ENCODE measurements at regions not wholly inside any gene's neighbourhood (a gene's known extent, or its start where the extent isn't known, plus 50 kb on each side); places are given as distances from the start of the nearest gene placed in this dataset.
"Not testable (repeated sequence)": the region's sequence is repeated elsewhere in the genome, so short reads cannot be mapped to it uniquely, and the experiment has no call there.

GRCh38 chr2:194603429-194603828, 1053.6 kb upstream of the SLC39A10 start:
- DNase-seq (ENCODE audit: extremely low read depth, low read depth): no peak

GRCh38 chr2:194602750-194603149, 1054.3 kb upstream of the SLC39A10 start:
- DNase-seq (ENCODE audit: extremely low read depth, low read depth): no peak

GRCh38 chr2:194591192-194591591, 1065.8 kb upstream of the SLC39A10 start:
- no peak for DNase-seq (ENCODE audit: extremely low read depth, low read depth)

- no peak for DNase-seq (ENCODE audit: extremely low read depth, low read depth)
Measured at GRCh38 chr2:194587739-194588270, 1069.2 kb upstream of the SLC39A10 start.

GRCh38 chr2:194567661-194568017, 1089.4 kb upstream of the SLC39A10 start:
- no peak for DNase-seq (ENCODE audit: extremely low read depth, low read depth)

GRCh38 chr2:194566907-194567660, 1089.9 kb upstream of the SLC39A10 start:
- no peak for DNase-seq (ENCODE audit: extremely low read depth, low read depth)

GRCh38 chr2:194564422-194564821, 1092.6 kb upstream of the SLC39A10 start:
- no peak for DNase-seq (ENCODE audit: extremely low read depth, low read depth)

- DNase-seq (ENCODE audit: extremely low read depth, low read depth): no peak
Measured at GRCh38 chr2:194562329-194562728, 1094.7 kb upstream of the SLC39A10 start.

GRCh38 chr2:194559964-194560363, 1097.1 kb upstream of the SLC39A10 start:
- no peak for DNase-seq (ENCODE audit: extremely low read depth, low read depth)

- DNase-seq (ENCODE audit: extremely low read depth, low read depth): no peak
Measured at GRCh38 chr2:194559523-194559922, 1097.5 kb upstream of the SLC39A10 start.

GRCh38 chr2:194557993-194558392, 1099.0 kb upstream of the SLC39A10 start:
- no peak for DNase-seq (ENCODE audit: extremely low read depth, low read depth)

- DNase-seq (ENCODE audit: extremely low read depth, low read depth): no peak
Measured at GRCh38 chr2:194556629-194557028, 1100.4 kb upstream of the SLC39A10 start.

- DNase-seq (ENCODE audit: extremely low read depth, low read depth): no peak
Measured at GRCh38 chr2:194553980-194554379, 1103.0 kb upstream of the SLC39A10 start.

GRCh38 chr2:194550702-194551101, 1106.3 kb upstream of the SLC39A10 start:
- DNase-seq (ENCODE audit: extremely low read depth, low read depth): no peak

- DNase-seq (ENCODE audit: extremely low read depth, low read depth): no peak
Measured at GRCh38 chr2:194549387-194549786, 1107.6 kb upstream of the SLC39A10 start.

GRCh38 chr2:194545978-194546377, 1111.0 kb upstream of the SLC39A10 start:
- peak; percentile 26 for DNase-seq (ENCODE audit: extremely low read depth, low read depth)

- no peak for DNase-seq (ENCODE audit: extremely low read depth, low read depth)
Measured at GRCh38 chr2:194539425-194539824, 1117.6 kb upstream of the SLC39A10 start.

GRCh38 chr2:194526121-194526520, 1130.9 kb upstream of the SLC39A10 start:
- DNase-seq (ENCODE audit: extremely low read depth, low read depth): no peak

- DNase-seq (ENCODE audit: extremely low read depth, low read depth): no peak
Measured at GRCh38 chr2:194514281-194514680, 1142.7 kb upstream of the SLC39A10 start.

GRCh38 chr2:194511070-194511469, 1146.0 kb upstream of the SLC39A10 start:
- not testable (repeated sequence) for DNase-seq (ENCODE audit: extremely low read depth, low read depth)

GRCh38 chr2:194504876-194505275, 1152.2 kb upstream of the SLC39A10 start:
- not testable (repeated sequence) for DNase-seq (ENCODE audit: extremely low read depth, low read depth)

- DNase-seq (ENCODE audit: extremely low read depth, low read depth): no peak
Measured at GRCh38 chr2:194495046-194495445, 1162.0 kb upstream of the SLC39A10 start.

- DNase-seq (ENCODE audit: extremely low read depth, low read depth): no peak
Measured at GRCh38 chr2:194494401-194494800, 1162.6 kb upstream of the SLC39A10 start.

Data from NCI-H460 (cell line).